ENCODE measurements at regions not wholly inside any gene's neighbourhood (a gene's known extent, or its start where the extent isn't known, plus 50 kb on each side); places are given as distances from the start of the nearest gene placed in this dataset.

DNA sequence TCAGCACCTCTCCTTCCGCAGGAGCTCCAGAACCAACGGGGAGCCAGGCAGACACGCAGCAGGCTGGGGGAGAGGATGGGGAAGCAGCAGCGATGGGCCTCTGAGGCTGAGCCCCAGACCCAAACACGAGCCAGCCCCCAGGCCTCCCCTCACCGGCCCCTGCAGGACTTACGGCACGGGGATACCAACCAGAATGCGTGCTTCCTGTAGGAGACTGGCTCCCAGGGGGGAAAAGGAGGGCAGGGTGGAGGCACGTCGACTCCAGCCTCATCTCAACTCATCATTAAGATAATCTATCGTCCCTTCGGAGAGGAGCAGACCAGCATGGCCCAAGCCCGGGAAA, 495.1 kb upstream of the MYT1L start:
- no peaks in the 10 kb centered on the region for H3K36me3 Mint-ChIP-seq (ENCODE audit: low read depth)
- peaks cover 8% of the 10 kb centered on the region for H3K4me1 Mint-ChIP-seq
- peaks cover 3% of the 10 kb centered on the region for H3K27me3 Mint-ChIP-seq (ENCODE audit: low read depth)
- H3K4me3 Mint-ChIP-seq: no peak overlapping the region
- peaks cover 8% of the 10 kb centered on the region for H3K9me3 Mint-ChIP-seq
- DNase-seq (ENCODE audit: low read depth, low spot score): no peak
- TF ChIP-seq, protein P1, sequence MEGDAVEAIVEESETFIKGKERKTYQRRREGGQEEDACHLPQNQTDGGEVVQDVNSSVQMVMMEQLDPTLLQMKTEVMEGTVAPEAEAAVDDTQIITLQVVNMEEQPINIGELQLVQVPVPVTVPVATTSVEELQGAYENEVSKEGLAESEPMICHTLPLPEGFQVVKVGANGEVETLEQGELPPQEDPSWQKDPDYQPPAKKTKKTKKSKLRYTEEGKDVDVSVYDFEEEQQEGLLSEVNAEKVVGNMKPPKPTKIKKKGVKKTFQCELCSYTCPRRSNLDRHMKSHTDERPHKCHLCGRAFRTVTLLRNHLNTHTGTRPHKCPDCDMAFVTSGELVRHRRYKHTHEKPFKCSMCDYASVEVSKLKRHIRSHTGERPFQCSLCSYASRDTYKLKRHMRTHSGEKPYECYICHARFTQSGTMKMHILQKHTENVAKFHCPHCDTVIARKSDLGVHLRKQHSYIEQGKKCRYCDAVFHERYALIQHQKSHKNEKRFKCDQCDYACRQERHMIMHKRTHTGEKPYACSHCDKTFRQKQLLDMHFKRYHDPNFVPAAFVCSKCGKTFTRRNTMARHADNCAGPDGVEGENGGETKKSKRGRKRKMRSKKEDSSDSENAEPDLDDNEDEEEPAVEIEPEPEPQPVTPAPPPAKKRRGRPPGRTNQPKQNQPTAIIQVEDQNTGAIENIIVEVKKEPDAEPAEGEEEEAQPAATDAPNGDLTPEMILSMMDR (conservative IDR thresholded peaks at IDR 0.05): no peak
- H3K27ac Mint-ChIP-seq (ENCODE audit: unreplicated experiment): peak overlapping the region; percentile 16

DNA sequence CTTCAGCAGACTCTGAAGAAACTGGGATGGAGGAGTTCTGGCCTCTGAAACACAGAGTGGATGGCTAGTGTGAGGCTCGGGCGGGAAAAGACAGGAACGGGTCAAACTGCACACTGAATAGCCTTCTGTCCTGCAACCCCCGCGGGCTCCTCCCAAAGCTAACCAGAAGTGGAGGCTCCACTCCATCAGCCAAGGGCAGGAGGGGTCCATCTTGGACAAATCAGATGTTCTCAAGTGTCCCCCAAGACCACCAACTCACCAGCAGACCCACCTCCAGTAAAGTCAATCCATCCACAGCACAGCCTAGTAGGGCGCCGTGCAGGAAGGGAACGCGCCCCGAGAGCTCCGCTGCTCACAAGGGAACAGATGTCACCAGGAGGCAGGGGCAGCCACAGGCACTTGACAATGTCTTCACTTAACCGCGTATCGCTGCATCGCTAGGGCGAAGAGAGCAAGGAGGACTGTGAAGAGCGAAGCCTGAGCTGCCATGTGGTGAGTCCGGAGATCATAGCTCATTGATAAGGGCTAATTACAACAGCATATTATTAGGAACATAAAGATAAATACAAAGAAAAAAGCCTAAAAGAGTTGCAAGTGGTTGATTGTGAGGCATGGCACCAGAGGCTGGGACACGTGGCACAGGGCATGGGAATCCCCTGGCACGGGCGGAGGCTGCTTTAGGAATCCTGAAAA, 494.6 kb upstream of the MYT1L start:
- H3K27me3 Mint-ChIP-seq (ENCODE audit: low read depth): peaks cover 3% of the 10 kb centered on the region
- TF ChIP-seq, protein P1 (conservative IDR thresholded peaks at IDR 0.05): no peak
- no peak for DNase-seq (ENCODE audit: low read depth, low spot score)

DNA sequence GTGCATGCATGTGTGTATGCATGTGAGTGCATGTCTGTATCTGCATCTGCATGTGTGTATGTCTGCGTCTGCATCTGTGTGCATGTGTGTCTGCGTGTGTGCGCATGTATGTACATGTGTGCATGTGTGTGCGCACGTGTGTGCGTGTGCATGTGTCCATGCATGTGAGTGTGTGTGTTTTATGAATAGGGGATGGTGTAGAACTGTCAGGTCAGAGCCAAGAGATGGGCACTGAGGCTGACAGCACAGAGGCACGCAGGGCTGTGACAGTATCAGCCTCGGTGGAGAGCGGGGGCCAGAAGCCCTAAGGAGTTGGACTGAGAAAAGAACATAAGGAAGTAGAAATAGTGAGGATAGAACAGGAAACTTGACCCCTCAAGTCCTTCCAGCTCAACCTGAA, 494.0 kb upstream of the MYT1L start:
- TF ChIP-seq, protein P1 (conservative IDR thresholded peaks at IDR 0.05): no peak

More for the DNA sequence above, 494.6 kb upstream of the MYT1L start:
- Mint-ChIP-seq H3K36me3 (ENCODE audit: low read depth) (no peaks in the 10 kb centered on the region), H3K4me1 (peaks cover 7% of the 10 kb centered on the region), H3K27ac (ENCODE audit: unreplicated experiment) (no peak overlapping the region), H3K9me3 (peaks cover 8% of the 10 kb centered on the region), H3K4me3 (no peak overlapping the region)

DNA sequence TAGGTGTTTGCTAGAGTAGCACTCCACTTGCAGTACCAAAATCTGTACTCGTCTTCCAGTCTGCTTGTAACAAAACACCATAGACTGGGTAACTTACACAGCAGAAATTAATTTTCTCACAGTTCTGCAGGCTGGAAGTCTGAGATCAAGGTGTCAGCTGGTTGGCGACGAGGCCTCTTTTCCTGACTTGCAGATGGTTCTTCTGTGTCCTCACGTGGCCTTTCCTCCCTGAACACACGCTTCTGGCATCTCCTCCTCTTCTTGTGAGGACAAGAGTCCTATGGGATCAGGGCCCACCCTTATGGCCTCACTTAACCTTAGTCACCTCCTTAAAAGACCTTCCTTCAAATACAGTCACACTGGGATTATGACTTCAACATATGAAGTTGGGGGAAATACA, 493.5 kb upstream of the MYT1L start:
- Mint-ChIP-seq H3K4me1 (peaks cover 7% of the 10 kb centered on the region), H3K27ac (ENCODE audit: unreplicated experiment) (no peak overlapping the region), H3K36me3 (ENCODE audit: low read depth) (no peaks in the 10 kb centered on the region), H3K4me3 (no peak overlapping the region), H3K27me3 (ENCODE audit: low read depth) (peaks cover 5% of the 10 kb centered on the region), H3K9me3 (peaks cover 12% of the 10 kb centered on the region)
- TF ChIP-seq, protein P1 (conservative IDR thresholded peaks at IDR 0.05): no peak
- no peak for DNase-seq (ENCODE audit: low read depth, low spot score)

More for the DNA sequence above, 494.0 kb upstream of the MYT1L start:
- Mint-ChIP-seq H3K27ac (ENCODE audit: unreplicated experiment) (no peak overlapping the region), H3K27me3 (ENCODE audit: low read depth) (peaks cover 3% of the 10 kb centered on the region), H3K9me3 (peaks cover 10% of the 10 kb centered on the region), H3K4me3 (no peak overlapping the region), H3K36me3 (ENCODE audit: low read depth) (no peaks in the 10 kb centered on the region), H3K4me1 (peaks cover 7% of the 10 kb centered on the region)
- DNase-seq (ENCODE audit: low read depth, low spot score): no peak

DNA sequence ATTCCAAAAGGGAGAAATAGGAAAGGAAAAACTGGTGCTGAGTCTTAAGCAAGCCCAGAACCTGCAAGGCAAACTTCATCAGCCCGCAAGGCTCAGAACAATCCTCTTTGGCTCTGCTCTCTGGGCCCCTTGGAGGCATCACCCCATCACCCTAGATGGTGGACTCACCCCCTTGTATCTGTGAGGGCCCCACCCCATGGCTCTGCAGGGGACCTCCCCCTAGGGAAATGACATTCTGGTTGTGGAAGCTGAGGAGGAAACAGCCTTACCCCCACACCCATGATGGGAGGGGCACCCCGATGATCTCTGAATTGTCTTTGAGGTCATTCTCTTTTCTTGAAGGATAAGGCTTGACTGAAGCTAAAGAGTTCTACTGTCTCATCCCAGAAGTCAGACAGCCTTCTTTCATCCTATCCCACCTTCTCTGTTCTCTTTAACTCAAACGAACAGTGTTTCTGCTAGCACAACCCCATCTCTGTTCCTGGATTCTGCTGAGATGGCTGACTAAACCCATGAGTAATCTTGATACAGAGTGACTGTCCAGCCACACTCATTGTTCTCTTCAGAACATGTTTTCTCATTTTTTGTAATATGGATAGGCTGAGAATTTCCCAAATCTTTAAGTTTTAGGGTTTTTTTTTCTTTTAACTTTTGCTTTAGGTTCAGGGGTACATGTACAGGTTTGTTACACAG, 492.1 kb upstream of the MYT1L start:
- Mint-ChIP-seq H3K9me3 (peaks cover 12% of the 10 kb centered on the region), H3K4me1 (peaks cover under 1% of the 10 kb centered on the region), H3K36me3 (ENCODE audit: low read depth) (no peaks in the 10 kb centered on the region), H3K4me3 (no peak overlapping the region), H3K27ac (ENCODE audit: unreplicated experiment) (no peak overlapping the region), H3K27me3 (ENCODE audit: low read depth) (peaks cover 10% of the 10 kb centered on the region)
- DNase-seq (ENCODE audit: low read depth, low spot score): no peak
- TF ChIP-seq, protein P1 (conservative IDR thresholded peaks at IDR 0.05): no peak
